HCT116 (cell line): ENCODE measurements at regions not wholly inside any gene's neighbourhood (a gene's known extent, or its start where the extent isn't known, plus 50 kb on each side); places are given as distances from the start of the nearest gene placed in this dataset.

ENCODE experiments used
- ATAC-seq: fragments of 200-7000 bp; cut with Tn5 transposase; 2 replicates; pipeline ENCODE4 v1.9.1; 2020; ENCODE audit warnings: mild to moderate bottlenecking, moderate library complexity
- BruUV-seq: library from RNA; stranded (reverse); fragments of 400-500 nt; replicated peaks from 2 replicates; lab custom pipeline; 2021; lab: Mats Ljungman, UMichigan
- CTCF ChIA-PET: fragments of 300-600 bp; sonication (Branson Sonifier 250); formaldehyde crosslinking; loops from one replicate; lab custom pipeline; 2021; ENCODE audit warnings: antibody characterized with exemption; lab: Charles Lee
- POLR2A ChIA-PET: fragments of 300-600, 350-600 bp; sonication (Branson Sonifier 250); formaldehyde crosslinking; loops from one replicate; lab custom pipeline; 2021; ENCODE audit warnings: antibody characterized with exemption; lab: Charles Lee
- RAD21 ChIA-PET, 2 experiments: fragments of 300-600 bp; sonication (Branson Sonifier 250); formaldehyde crosslinking; loops; one replicate each; lab custom pipeline; 2023; ENCODE audit warnings: low total read pairs in 2 of 2; ENCODE audit not compliant: uncharacterized antibody in 2 of 2, unreplicated experiment in 2 of 2, low non-redundant PET in 1 of 2; lab: Charles Lee
- DNase-seq: peaks from one replicate; pipeline ENCODE4 v3.0.0-alpha.2; 2010; ENCODE audit warnings: low read depth, low spot score
- H2AFZ ChIP-seq: fragments of 200-600 bp; shearing (Covaris generic), sonication (generic); 2 replicates; pipeline ENCODE4 v1.6.1; 2017; ENCODE audit warnings: low read depth, mixed run types, mixed read lengths, antibody characterized with exemption, low read length; ENCODE audit not compliant: poor library complexity, severe bottlenecking
- H3K27ac ChIP-seq: 2 replicates; pipeline ENCODE4 v1.5.1; 2012; ENCODE audit warnings: low read depth, low read length
- H3K27me3 ChIP-seq: fragments of 200-600 bp; sonication (generic); 2 replicates; pipeline ENCODE4 v1.6.1; 2016; ENCODE audit warnings: mixed run types, low read length, mixed read lengths; ENCODE audit not compliant: insufficient read depth
- H3K36me3 ChIP-seq, 2 experiments: fragments of 200-500 bp in 1 of 2; fragments of 200-600 bp in 1 of 2; sonication (Bioruptor generic) in 1 of 2; sonication (generic) in 1 of 2; 2 replicates each; pipeline versions ENCODE4 v1.5.1 to v1.6.1; 2014 to 2016; ENCODE audit warnings: low read length in 2 of 2, inconsistent platforms in 1 of 2, mixed read lengths in 1 of 2, mixed run types in 1 of 2; ENCODE audit not compliant: insufficient read depth in 2 of 2, control insufficient read depth in 1 of 2
- H3K4me1 ChIP-seq, 2 experiments: fragments of 200-600 bp in 1 of 2; sonication (generic) in 1 of 2; 2 replicates each; pipeline versions ENCODE4 v1.5.1 to v1.6.1; 2012 to 2017; ENCODE audit warnings: low read length in 2 of 2, inconsistent platforms in 1 of 2, mild to moderate bottlenecking in 1 of 2, mixed read lengths in 1 of 2, mixed run types in 1 of 2, moderate library complexity in 1 of 2; ENCODE audit not compliant: insufficient read depth in 2 of 2, control insufficient read depth in 1 of 2
- H3K4me2 ChIP-seq: fragments of 200-600 bp; sonication (generic); 2 replicates; pipeline ENCODE4 v1.6.1; 2017; ENCODE audit warnings: mixed run types, low read length, mixed read lengths
- H3K4me3 ChIP-seq, 2 experiments: fragments of 200-600 bp in 1 of 2; sonication (generic) in 1 of 2; replicated peaks in 1 of 2; 2 replicates each; pipeline ENCODE4 v1.5.1; 2011 to 2016; ENCODE audit warnings: low read length in 2 of 2, control low read depth in 1 of 2, low read depth in 1 of 2, mild to moderate bottlenecking in 1 of 2, mixed read lengths in 1 of 2, mixed run types in 1 of 2
- H3K79me2 ChIP-seq: fragments of 200-600 bp; sonication (generic); 2 replicates; pipeline ENCODE4 v1.6.1; 2017; ENCODE audit warnings: mild to moderate bottlenecking, mixed run types, low read length, moderate library complexity, mixed read lengths; ENCODE audit not compliant: insufficient read depth
- H3K9ac ChIP-seq: fragments of 200-600 bp; sonication (generic); 2 replicates; pipeline ENCODE4 v1.6.1; 2016; ENCODE audit warnings: low read length, mixed read lengths
- H3K9me2 ChIP-seq: fragments of 200-600 bp; sonication (generic), shearing (Covaris generic); 2 replicates; pipeline ENCODE4 v1.6.1; 2017; ENCODE audit warnings: mixed run types, mild to moderate bottlenecking, moderate library complexity; ENCODE audit not compliant: insufficient read depth
- H3K9me3 ChIP-seq, 2 experiments: fragments of 200-500 bp in 1 of 2; fragments of 200-600 bp in 1 of 2; sonication (Bioruptor generic) in 1 of 2; sonication (generic) in 1 of 2; 2 replicates each; pipeline ENCODE4 v1.6.1; 2014 to 2017; ENCODE audit warnings: low read length in 2 of 2, mixed read lengths in 2 of 2, inconsistent platforms in 1 of 2, low read depth in 1 of 2, mild to moderate bottlenecking in 1 of 2, mixed run types in 1 of 2, moderate library complexity in 1 of 2; ENCODE audit not compliant: control insufficient read depth in 1 of 2, insufficient read depth in 1 of 2
- H4K20me1 ChIP-seq: fragments of 200-600 bp; sonication (generic), shearing (Covaris generic); 2 replicates; pipeline ENCODE4 v1.6.1; 2017; ENCODE audit warnings: mixed run types, mild to moderate bottlenecking, moderate library complexity; ENCODE audit not compliant: insufficient read depth
- ATF3 ChIP-seq: IDR thresholded peaks from 2 replicates; pipeline ENCODE4 v1.6.1; 2012
- CBX3 ChIP-seq: IDR thresholded peaks from 2 replicates; pipeline ENCODE4 v1.6.1; 2012; ENCODE audit warnings: low read depth
- CEBPB ChIP-seq: IDR thresholded peaks from 2 replicates; pipeline ENCODE4 v1.6.1; 2012; ENCODE audit warnings: low read depth
- EGR1 ChIP-seq: IDR thresholded peaks from 2 replicates; pipeline ENCODE4 v1.6.1; 2012; ENCODE audit warnings: low read depth
- ELF1 ChIP-seq: IDR thresholded peaks from 2 replicates; pipeline ENCODE4 v1.6.1; 2012; ENCODE audit warnings: low read depth, borderline replicate concordance
- EZH2phosphoT487 ChIP-seq: fragments of 200-600 bp; IDR thresholded peaks from 2 replicates; pipeline ENCODE4 v1.6.1; 2018; ENCODE audit warnings: antibody characterized with exemption, borderline replicate concordance
- JUND ChIP-seq: IDR thresholded peaks from 2 replicates; pipeline ENCODE4 v1.6.1; 2012
- POLR2A ChIP-seq: IDR thresholded peaks from 2 replicates; pipeline ENCODE4 v1.7.0; 2011; ENCODE audit warnings: borderline replicate concordance; ENCODE audit not compliant: insufficient read depth, insufficient read length; ENCODE audit errors: extremely low read depth
- POLR2AphosphoS5 ChIP-seq: IDR thresholded peaks from 2 replicates; pipeline ENCODE4 v1.6.1; 2011; ENCODE audit warnings: mild to moderate bottlenecking, low read depth, low read length, moderate library complexity
- RAD21 ChIP-seq: IDR thresholded peaks from 2 replicates; pipeline ENCODE4 v1.6.1; 2012; ENCODE audit warnings: low read depth, mild to moderate bottlenecking
- REST ChIP-seq: IDR thresholded peaks from 2 replicates; pipeline ENCODE4 v1.6.1; 2012; ENCODE audit warnings: low read depth
- SP1 ChIP-seq: IDR thresholded peaks from 2 replicates; pipeline ENCODE4 v1.6.1; 2012; ENCODE audit warnings: low read depth
- SRF ChIP-seq: IDR thresholded peaks from 2 replicates; pipeline ENCODE4 v1.6.1; 2012; ENCODE audit warnings: low read depth
- TCF7L2 ChIP-seq: IDR thresholded peaks from 2 replicates; pipeline ENCODE4 v1.7.0; 2011; ENCODE audit warnings: borderline replicate concordance, inconsistent platforms; ENCODE audit not compliant: insufficient read depth, insufficient read length; ENCODE audit errors: extremely low read depth
- YY1 ChIP-seq: IDR thresholded peaks from 2 replicates; pipeline ENCODE4 v1.6.1; 2011; ENCODE audit warnings: low read length, low read depth, moderate library complexity, mild to moderate bottlenecking; ENCODE audit not compliant: insufficient replicate concordance; ENCODE audit errors: extremely low read depth
- ZNF274 ChIP-seq: fragments of 200-500 bp; sonication (Bioruptor generic); IDR thresholded peaks from 2 replicates; pipeline ENCODE4 v1.6.1; 2014; ENCODE audit warnings: mild to moderate bottlenecking, low read depth, low read length, inconsistent platforms
- intact Hi-C: fragments of 100-400 bp; cut with micrococcal nuclease; formaldehyde crosslinking; loops from 2 replicates; pipeline ENCODE4 v1.10.0; 2022
- TF ChIP-seq, protein P1 (sequence below): IDR thresholded peaks from 2 replicates; pipeline ENCODE4 v1.6.1; 2012
- TF ChIP-seq, protein P2 (sequence below): IDR thresholded peaks from 2 replicates; pipeline ENCODE4 v1.6.1; 2011; ENCODE audit warnings: mild to moderate bottlenecking, low read length, moderate library complexity; ENCODE audit not compliant: insufficient replicate concordance; ENCODE audit errors: extremely low read depth

- Histone ChIP-seq H3K9me2 (no peaks in the 10 kb centered on the region), H4K20me1 (no peaks in the 10 kb centered on the region), H3K9me3 (no peaks in the 10 kb centered on the region), H3K9ac (no peak overlapping the region), H3K4me3 (no peak overlapping the region), H3K4me1 (no peaks in the 10 kb centered on the region), H2AFZ (no peak overlapping the region), H3K27ac (no peak overlapping the region), H3K4me2 (no peak overlapping the region), H3K36me3 (no peaks in the 10 kb centered on the region), H3K27me3 (no peaks in the 10 kb centered on the region), H3K79me2 (no peaks in the 10 kb centered on the region)
- DNase-seq = no peak
- POLR2A ChIA-PET = no interaction called here
- no peak for ATAC-seq
- RAD21 ChIA-PET = no interaction called here
- BruUV-seq = no TSS peak
- CTCF ChIA-PET = interaction anchor here (1.2 to 2.1 kb wide), 2 partner anchors 12 kb away, joined by 9 read pairs; no protein-coding TSS in a partner anchor
- no peak for TF ChIP-seq CEBPB
- no peak for TF ChIP-seq ELF1
- no peak for TF ChIP-seq TCF7L2
- no peak for TF ChIP-seq EZH2phosphoT487
- no peak for TF ChIP-seq CBX3
- TF ChIP-seq REST = no peak
- no peak for TF ChIP-seq POLR2AphosphoS5
- no peak for TF ChIP-seq EGR1
- TF ChIP-seq, protein P1, sequence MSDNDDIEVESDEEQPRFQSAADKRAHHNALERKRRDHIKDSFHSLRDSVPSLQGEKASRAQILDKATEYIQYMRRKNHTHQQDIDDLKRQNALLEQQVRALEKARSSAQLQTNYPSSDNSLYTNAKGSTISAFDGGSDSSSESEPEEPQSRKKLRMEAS = no peak
- no peak for TF ChIP-seq JUND
- no peak for TF ChIP-seq YY1
- TF ChIP-seq, protein P2, sequence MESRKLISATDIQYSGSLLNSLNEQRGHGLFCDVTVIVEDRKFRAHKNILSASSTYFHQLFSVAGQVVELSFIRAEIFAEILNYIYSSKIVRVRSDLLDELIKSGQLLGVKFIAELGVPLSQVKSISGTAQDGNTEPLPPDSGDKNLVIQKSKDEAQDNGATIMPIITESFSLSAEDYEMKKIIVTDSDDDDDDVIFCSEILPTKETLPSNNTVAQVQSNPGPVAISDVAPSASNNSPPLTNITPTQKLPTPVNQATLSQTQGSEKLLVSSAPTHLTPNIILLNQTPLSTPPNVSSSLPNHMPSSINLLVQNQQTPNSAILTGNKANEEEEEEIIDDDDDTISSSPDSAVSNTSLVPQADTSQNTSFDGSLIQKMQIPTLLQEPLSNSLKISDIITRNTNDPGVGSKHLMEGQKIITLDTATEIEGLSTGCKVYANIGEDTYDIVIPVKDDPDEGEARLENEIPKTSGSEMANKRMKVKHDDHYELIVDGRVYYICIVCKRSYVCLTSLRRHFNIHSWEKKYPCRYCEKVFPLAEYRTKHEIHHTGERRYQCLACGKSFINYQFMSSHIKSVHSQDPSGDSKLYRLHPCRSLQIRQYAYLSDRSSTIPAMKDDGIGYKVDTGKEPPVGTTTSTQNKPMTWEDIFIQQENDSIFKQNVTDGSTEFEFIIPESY = no peak
- TF ChIP-seq ZNF274 = no peak
- no peak for TF ChIP-seq POLR2A
- no peak for TF ChIP-seq ATF3
- TF ChIP-seq SRF = no peak
- no peak for TF ChIP-seq RAD21
- TF ChIP-seq SP1 = no peak
- intact Hi-C loops = no loop called here
These were observed 78.6 kb upstream of the CLMP start for GRCh38 chr11:123273616-123274015.
